CD4-positive, alpha-beta memory T cell (primary cell): ENCODE measurements at regions not wholly inside any gene's neighbourhood (a gene's known extent, or its start where the extent isn't known, plus 50 kb on each side); places are given as distances from the start of the nearest gene placed in this dataset.

Source experiments
- CTCF ChIA-PET: fragments of 350-600 bp; sonication (Branson Sonifier 250); formaldehyde crosslinking; loops from one replicate; lab custom pipeline; 2021; ENCODE audit warnings: inconsistent platforms; ENCODE audit not compliant: partially characterized antibody; lab: Charles Lee
- POLR2A ChIA-PET: fragments of 350-600 bp; sonication (Branson Sonifier 250); formaldehyde crosslinking; loops from one replicate; lab custom pipeline; 2021; ENCODE audit not compliant: partially characterized antibody; lab: Charles Lee
- DNase-seq, 5 donors: peaks; one replicate each; pipeline versions ENCODE4 v3.0.0 to v3.0.0-alpha.2; 2020 to 2022; ENCODE audit warnings: mixed read lengths in 1 of 5
- H3K27ac ChIP-seq: one replicate; pipeline ENCODE4 v1.7.0; 2013; ENCODE audit warnings: low read depth, low read length
- H3K27me3 ChIP-seq: 2 replicates; pipeline ENCODE4 v1.7.0; 2013; ENCODE audit warnings: mild to moderate bottlenecking, low read length, moderate library complexity; ENCODE audit not compliant: insufficient read depth
- H3K36me3 ChIP-seq: 2 replicates; pipeline ENCODE4 v1.7.0; 2013; ENCODE audit warnings: mild to moderate bottlenecking, low read length, moderate library complexity; ENCODE audit not compliant: insufficient read depth
- H3K4me1 ChIP-seq: 2 replicates; pipeline ENCODE4 v1.7.0; 2013; ENCODE audit warnings: mild to moderate bottlenecking, low read length, moderate library complexity; ENCODE audit not compliant: insufficient read depth
- H3K4me3 ChIP-seq, 2 donors: one replicate each; pipeline ENCODE4 v1.7.0; 2013; ENCODE audit warnings: low read length in 2 of 2, mild to moderate bottlenecking in 1 of 2
- H3K9me3 ChIP-seq, 2 donors: one replicate each; pipeline ENCODE4 v1.7.0; 2013; ENCODE audit warnings: low read length in 2 of 2, control low read depth in 1 of 2; ENCODE audit not compliant: control insufficient read depth in 1 of 2
- H3K27ac Mint-ChIP-seq, 7 donors: one replicate each; pipeline ENCODE4 v1.8.0; 2020 to 2021; ENCODE audit warnings: mixed read lengths in 7 of 7, mild to moderate bottlenecking in 6 of 7, inconsistent platforms in 3 of 7, moderate library complexity in 3 of 7
- H3K27me3 Mint-ChIP-seq, 2 donors: one replicate each; pipeline ENCODE4 v1.8.0; 2020 to 2021; ENCODE audit warnings: mixed read lengths in 2 of 2
- H3K36me3 Mint-ChIP-seq, 2 donors: one replicate each; pipeline ENCODE4 v1.8.0; 2020 to 2021; ENCODE audit warnings: mixed read lengths in 2 of 2, inconsistent platforms in 1 of 2, mild to moderate bottlenecking in 1 of 2
- H3K4me1 Mint-ChIP-seq, 4 donors: one replicate each; pipeline ENCODE4 v1.8.0; 2020 to 2021; ENCODE audit warnings: mixed read lengths in 4 of 4, mild to moderate bottlenecking in 1 of 4
- H3K4me3 Mint-ChIP-seq, 8 donors: one replicate each; pipeline ENCODE4 v1.8.0; 2020 to 2021; ENCODE audit warnings: mixed read lengths in 8 of 8, mild to moderate bottlenecking in 7 of 8, moderate library complexity in 6 of 8, inconsistent platforms in 3 of 8
- H3K9me3 Mint-ChIP-seq, 8 donors: one replicate each; pipeline ENCODE4 v1.8.0; 2020 to 2021; ENCODE audit warnings: mixed read lengths in 8 of 8, mild to moderate bottlenecking in 5 of 8, inconsistent platforms in 3 of 8, moderate library complexity in 1 of 8
- intact Hi-C: fragments of 100-400 bp; cut with micrococcal nuclease; formaldehyde crosslinking; loops from one replicate; pipeline ENCODE4 v1.15.1; 2023

DNA sequence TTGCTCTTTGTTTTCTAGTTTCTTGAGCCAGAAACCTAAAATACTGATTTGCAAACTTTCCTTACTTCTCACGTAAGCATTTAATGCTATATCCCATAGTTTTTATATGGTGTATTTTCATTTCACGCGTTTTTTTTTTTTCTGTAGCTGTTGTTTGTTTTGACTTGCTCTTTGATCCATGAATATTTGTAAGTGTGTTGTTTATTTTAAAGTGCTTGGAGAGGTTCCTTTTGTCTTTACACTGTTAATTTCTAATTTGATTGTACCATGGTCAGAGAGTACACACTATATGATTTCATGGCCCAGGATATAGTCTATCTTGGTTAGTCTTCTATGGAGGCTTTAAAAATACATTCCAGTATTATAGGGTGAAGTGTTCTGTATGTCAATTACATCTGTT is 84.8 kb upstream of the RNF217 start:
- no peaks in the 10 kb centered on the region for H3K27me3 ChIP-seq
- intact Hi-C loops: no loop called here
- POLR2A ChIA-PET: no interaction called here
- H3K27ac Mint-ChIP-seq: no peak overlapping the region
- CTCF ChIA-PET: no interaction called here
- no peaks in the 10 kb centered on the region for H3K9me3 ChIP-seq
- no peak for DNase-seq
- no peak overlapping the region for H3K4me3 Mint-ChIP-seq
- H3K36me3 ChIP-seq: no peaks in the 10 kb centered on the region
- H3K4me1 ChIP-seq: no peaks in the 10 kb centered on the region
- no peak overlapping the region for H3K27ac ChIP-seq
- H3K27me3 Mint-ChIP-seq: peaks cover 5 to 8% of the 10 kb centered on the region in 2 donors
- no peak overlapping the region for H3K4me3 ChIP-seq
- peaks cover 0 to 5% (median 0%) of the 10 kb centered on the region in 4 donors for H3K4me1 Mint-ChIP-seq
- H3K9me3 Mint-ChIP-seq: peaks cover 0 to 1% (median 0%) of the 10 kb centered on the region in 8 donors
- no peaks in the 10 kb centered on the region for H3K36me3 Mint-ChIP-seq

DNA sequence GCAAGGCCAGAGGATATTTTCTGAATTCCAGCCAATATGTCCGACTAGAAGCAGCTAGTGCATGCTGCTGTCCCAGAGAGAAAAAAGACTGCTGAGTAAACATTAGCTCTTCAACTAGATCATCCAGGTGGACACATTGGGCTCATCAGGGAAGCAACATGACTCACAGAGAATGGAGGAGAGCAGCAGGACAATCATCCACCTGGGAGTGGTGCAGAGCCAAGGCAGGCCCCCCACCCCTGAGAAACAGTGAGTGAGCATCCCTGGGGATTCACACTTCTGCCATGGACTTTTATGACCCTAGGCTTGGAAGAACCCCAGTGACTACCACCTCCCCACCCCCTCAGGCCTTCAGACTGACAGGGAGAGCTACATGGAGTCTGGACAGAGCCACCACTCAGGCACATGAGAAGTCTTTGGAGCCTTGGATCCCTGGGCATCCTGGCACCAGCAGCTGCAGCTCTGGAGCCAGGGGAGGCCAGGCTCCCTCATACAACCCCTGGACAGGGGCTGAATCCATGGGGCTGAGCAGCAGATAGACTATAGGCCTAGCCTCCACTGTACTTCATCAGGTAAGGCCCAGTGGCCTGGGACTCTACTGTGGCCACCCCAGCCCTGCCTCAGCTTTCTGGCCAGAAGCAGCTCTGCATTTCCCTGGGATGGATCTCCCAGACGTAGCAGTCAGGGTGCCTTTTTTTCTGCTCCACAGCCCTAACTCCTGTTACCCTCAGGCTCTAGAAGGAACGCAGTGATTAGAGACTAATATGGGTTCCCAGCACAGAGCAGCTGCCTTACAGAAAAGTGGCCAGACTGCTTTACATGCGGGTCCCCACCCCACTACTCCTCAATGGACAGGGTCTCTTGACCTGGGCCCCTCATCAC is 82.9 kb upstream of the RNF217 start:
- POLR2A ChIA-PET: no interaction called here
- Histone ChIP-seq H3K36me3 (no peaks in the 10 kb centered on the region), H3K4me1 (no peaks in the 10 kb centered on the region), H3K27me3 (no peaks in the 10 kb centered on the region), H3K9me3 (no peaks in the 10 kb centered on the region), H3K4me3 (no peak overlapping the region), H3K27ac (no peak overlapping the region)
- DNase-seq: no peak
- H3K9me3 Mint-ChIP-seq: peaks cover 0 to 1% (median 0%) of the 10 kb centered on the region in 8 donors
- no peaks in the 10 kb centered on the region for H3K36me3 Mint-ChIP-seq
- CTCF ChIA-PET: no interaction called here
- peaks cover 5 to 7% of the 10 kb centered on the region in 2 donors for H3K27me3 Mint-ChIP-seq
- no peak overlapping the region for H3K4me3 Mint-ChIP-seq
- peaks cover 0 to 7% (median under 1%) of the 10 kb centered on the region in 4 donors for H3K4me1 Mint-ChIP-seq
- no peak overlapping the region for H3K27ac Mint-ChIP-seq
- intact Hi-C loops: no loop called here

DNA sequence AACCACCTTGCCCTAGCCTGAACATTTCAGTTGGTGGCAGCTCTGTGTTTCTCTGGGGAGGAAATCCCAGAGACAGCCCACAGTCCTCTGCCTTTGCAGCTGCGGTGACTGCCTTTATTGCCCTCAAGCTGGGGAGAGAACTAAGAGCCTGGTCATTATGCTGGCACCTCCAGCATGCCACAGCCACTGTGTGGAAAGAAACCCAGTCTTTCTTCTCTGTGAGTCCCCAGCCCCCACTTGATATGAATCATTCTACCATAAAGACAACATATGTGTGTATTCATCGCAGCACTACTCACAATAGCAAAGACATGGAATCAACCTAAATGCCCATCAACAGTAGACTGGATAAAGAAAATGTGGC is 82.3 kb upstream of the RNF217 start:
- no peak overlapping the region for H3K4me3 ChIP-seq
- Mint-ChIP-seq H3K27ac (no peak overlapping the region), H3K4me1 (peaks cover 0 to 7% (median under 1%) of the 10 kb centered on the region in 4 donors), H3K36me3 (no peaks in the 10 kb centered on the region), H3K9me3 (peaks cover 0 to 1% (median 0%) of the 10 kb centered on the region in 8 donors), H3K4me3 (no peak overlapping the region), H3K27me3 (peaks cover 5 to 7% of the 10 kb centered on the region in 2 donors)
- H3K9me3 ChIP-seq: no peaks in the 10 kb centered on the region
- H3K27ac ChIP-seq: no peak overlapping the region
- no peaks in the 10 kb centered on the region for H3K36me3 ChIP-seq
- ChIA-PET POLR2A (no interaction called here), CTCF (no interaction called here)
- H3K27me3 ChIP-seq: no peaks in the 10 kb centered on the region
- no peak for DNase-seq
- intact Hi-C loops: no loop called here
- H3K4me1 ChIP-seq: no peaks in the 10 kb centered on the region

- DNase-seq: no peak
- Histone ChIP-seq H3K9me3 (no peaks in the 10 kb centered on the region), H3K4me3 (no peak overlapping the region), H3K4me1 (no peaks in the 10 kb centered on the region), H3K27me3 (no peaks in the 10 kb centered on the region), H3K27ac (no peak overlapping the region), H3K36me3 (no peaks in the 10 kb centered on the region)
- no peak overlapping the region for H3K4me3 Mint-ChIP-seq
- H3K9me3 Mint-ChIP-seq: no peaks in the 10 kb centered on the region
- H3K27me3 Mint-ChIP-seq: peaks cover 2 to 5% of the 10 kb centered on the region in 2 donors
- no peak overlapping the region for H3K27ac Mint-ChIP-seq
- intact Hi-C loops: no loop called here
- no peaks in the 10 kb centered on the region for H3K36me3 Mint-ChIP-seq
- ChIA-PET POLR2A (no interaction called here), CTCF (no interaction called here)
- peaks cover 0 to 7% (median under 1%) of the 10 kb centered on the region in 4 donors for H3K4me1 Mint-ChIP-seq
These were observed 80.2 kb upstream of the RNF217 start for GRCh38 chr6:124881898-124882578.

GRCh38 chr6:124882579-124883393 is 79.5 kb upstream of the RNF217 start:
- Mint-ChIP-seq H3K9me3 (no peaks in the 10 kb centered on the region), H3K36me3 (no peaks in the 10 kb centered on the region), H3K27ac (no peak overlapping the region), H3K4me3 (peak overlapping the region in 1 of 8 donors; percentile 46), H3K27me3 (peaks cover 0 to 5% of the 10 kb centered on the region in 2 donors), H3K4me1 (peaks cover 0 to 7% (median 2%) of the 10 kb centered on the region in 4 donors)
- ChIA-PET CTCF (no interaction called here), POLR2A (no interaction called here)
- Histone ChIP-seq H3K4me1 (no peaks in the 10 kb centered on the region), H3K27me3 (no peaks in the 10 kb centered on the region), H3K4me3 (no peak overlapping the region), H3K9me3 (no peaks in the 10 kb centered on the region), H3K36me3 (no peaks in the 10 kb centered on the region), H3K27ac (no peak overlapping the region)
- DNase-seq: no peak
- intact Hi-C loops: no loop called here

- no peak for DNase-seq
- H3K27me3 ChIP-seq: no peaks in the 10 kb centered on the region
- ChIA-PET POLR2A (no interaction called here), CTCF (interaction anchor here (1.0 kb wide), 1 partner anchor 229 kb away, joined by 5 read pairs; no protein-coding TSS in a partner anchor)
- H3K9me3 Mint-ChIP-seq: no peaks in the 10 kb centered on the region
- H3K9me3 ChIP-seq: no peaks in the 10 kb centered on the region
- intact Hi-C loops: no loop called here
- peaks cover 0 to 2% of the 10 kb centered on the region in 2 donors for H3K27me3 Mint-ChIP-seq
- H3K4me1 ChIP-seq: no peaks in the 10 kb centered on the region
- H3K27ac ChIP-seq: no peak overlapping the region
- H3K36me3 Mint-ChIP-seq: no peaks in the 10 kb centered on the region
- no peak overlapping the region for H3K4me3 Mint-ChIP-seq
- H3K4me3 ChIP-seq: no peak overlapping the region
- no peaks in the 10 kb centered on the region for H3K36me3 ChIP-seq
- H3K4me1 Mint-ChIP-seq: peaks cover 10 to 19% (median 12%) of the 10 kb centered on the region in 4 donors
- H3K27ac Mint-ChIP-seq: no peak overlapping the region
These were observed 77.1 kb upstream of the RNF217 start for GRCh38 chr6:124885171-124885570.
